ENCODE measurements at regions not wholly inside any gene's neighbourhood (a gene's known extent, or its start where the extent isn't known, plus 50 kb on each side); places are given as distances from the start of the nearest gene placed in this dataset.

GRCh38 chr13:70893832-70894231, 785.6 kb upstream of the KLHL1 start:
- no peak for DNase-seq (ENCODE audit: low spot score)

- DNase-seq (ENCODE audit: low spot score): no peak
These were observed 782.0 kb upstream of the KLHL1 start for GRCh38 chr13:70890289-70890688.

GRCh38 chr13:70889163-70889562, 780.9 kb upstream of the KLHL1 start:
- no peak for DNase-seq (ENCODE audit: low spot score)

DNA sequence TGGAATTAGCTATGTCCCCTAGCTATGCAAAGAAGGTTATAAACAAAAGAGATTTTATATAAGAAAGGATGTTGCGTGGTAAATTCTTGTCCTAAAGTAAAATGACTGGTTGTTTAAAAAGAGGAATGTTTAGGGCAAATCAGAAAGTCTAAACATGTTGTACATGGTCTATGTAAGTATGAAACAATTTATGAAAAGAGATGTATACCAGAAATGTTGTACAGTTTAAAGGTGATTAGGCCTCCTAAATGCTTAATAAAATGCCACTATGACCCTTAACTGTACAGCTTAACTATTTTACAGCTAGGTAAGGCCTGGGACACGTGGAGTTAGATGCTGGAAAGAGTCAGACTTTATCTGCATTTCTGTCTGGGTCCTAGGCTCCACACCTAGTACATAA, 775.9 kb upstream of the KLHL1 start:
- peak; percentile 6 for DNase-seq (ENCODE audit: low spot score)

GRCh38 chr13:70874636-70875035, 766.4 kb upstream of the KLHL1 start:
- DNase-seq (ENCODE audit: low spot score): no peak

DNA sequence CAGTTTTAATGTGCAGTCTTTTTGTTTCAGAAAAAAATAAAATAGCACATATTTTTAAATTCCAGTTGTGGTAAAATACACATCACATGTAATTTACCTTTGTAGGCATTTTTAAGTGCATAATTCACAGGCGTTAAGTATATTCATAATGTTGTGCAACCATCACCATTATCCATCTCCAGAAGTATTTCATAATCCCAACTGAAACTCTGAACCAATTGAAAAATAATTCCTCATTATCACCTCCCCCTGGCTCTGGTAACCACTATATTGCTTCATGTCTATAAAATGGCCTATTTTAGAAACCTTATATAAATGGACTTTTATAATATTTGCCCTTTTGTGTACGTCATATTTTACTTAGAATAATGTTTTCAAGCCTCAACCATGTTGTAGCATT, 756.5 kb upstream of the KLHL1 start:
- DNase-seq (ENCODE audit: low spot score): no peak

DNA sequence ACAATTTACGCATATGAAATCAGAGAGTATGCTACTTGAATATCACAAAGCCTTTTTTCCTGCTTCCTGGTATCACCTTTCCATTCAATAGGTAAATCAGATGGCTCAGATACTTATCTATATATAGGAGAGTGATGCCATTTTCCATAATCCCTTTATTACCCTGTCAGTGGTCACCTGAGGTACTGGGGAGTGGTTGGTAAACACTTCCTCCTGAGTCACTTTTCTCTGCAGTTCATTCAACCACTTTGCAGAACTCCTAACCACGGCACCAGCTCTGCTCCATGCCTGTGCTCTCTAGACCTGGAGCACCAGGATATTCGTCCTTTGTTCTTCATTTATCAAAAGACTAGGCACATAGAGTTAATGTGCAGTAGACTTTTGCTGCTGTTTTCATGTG, 748.5 kb upstream of the KLHL1 start:
- no peak for DNase-seq (ENCODE audit: low spot score)

- no peak for DNase-seq (ENCODE audit: low spot score)
These were observed 747.8 kb upstream of the KLHL1 start for GRCh38 chr13:70856025-70856424.

DNA sequence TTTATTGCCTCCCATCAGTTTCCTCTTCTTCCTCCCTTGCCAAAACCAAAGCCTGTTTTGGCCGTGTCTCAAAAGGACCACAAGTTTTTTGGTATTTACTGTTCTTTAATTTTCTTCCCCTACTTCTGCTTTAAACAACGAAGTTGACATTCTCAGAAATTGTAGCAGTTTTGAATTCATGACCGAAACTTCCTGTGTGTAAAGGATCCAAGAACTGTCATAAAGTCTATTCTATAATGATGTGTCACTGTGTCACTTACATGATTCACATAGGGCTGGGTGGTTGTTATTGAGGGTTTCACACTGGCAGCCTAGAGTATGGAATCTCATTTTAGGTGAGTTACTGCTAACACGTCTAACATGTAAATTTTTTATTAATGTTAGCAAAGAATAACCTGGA, 741.0 kb upstream of the KLHL1 start:
- peak; percentile 64 for DNase-seq (ENCODE audit: low spot score)

GRCh38 chr13:70844391-70845108, 736.3 kb upstream of the KLHL1 start:
- no peak for DNase-seq (ENCODE audit: low spot score)

- no peak for DNase-seq (ENCODE audit: low spot score)
These were observed 733.9 kb upstream of the KLHL1 start for GRCh38 chr13:70842062-70842644.

GRCh38 chr13:70841240-70842061, 733.2 kb upstream of the KLHL1 start:
- DNase-seq (ENCODE audit: low spot score): no peak

GRCh38 chr13:70835371-70835770, 727.1 kb upstream of the KLHL1 start:
- DNase-seq (ENCODE audit: low spot score): no peak

DNA sequence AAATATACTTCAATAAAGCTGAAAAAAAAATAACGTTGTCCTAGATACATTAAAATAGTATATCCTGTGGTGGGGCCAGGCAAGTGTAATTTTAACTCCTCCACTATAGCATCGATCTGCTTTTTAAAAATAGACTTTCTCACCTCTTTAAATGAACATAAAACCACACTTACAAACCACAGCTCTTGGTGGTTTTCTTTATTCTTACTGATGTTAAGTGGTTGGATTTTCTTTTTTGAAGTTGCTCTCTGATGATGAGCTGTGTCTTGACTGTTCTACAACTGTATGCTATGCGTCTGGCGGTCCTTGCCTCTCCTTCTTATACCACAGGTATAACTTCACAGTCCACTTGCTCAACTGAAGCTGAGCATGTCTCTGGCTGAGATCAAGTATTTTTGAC, 721.5 kb upstream of the KLHL1 start:
- DNase-seq (ENCODE audit: low spot score): no peak

DNA sequence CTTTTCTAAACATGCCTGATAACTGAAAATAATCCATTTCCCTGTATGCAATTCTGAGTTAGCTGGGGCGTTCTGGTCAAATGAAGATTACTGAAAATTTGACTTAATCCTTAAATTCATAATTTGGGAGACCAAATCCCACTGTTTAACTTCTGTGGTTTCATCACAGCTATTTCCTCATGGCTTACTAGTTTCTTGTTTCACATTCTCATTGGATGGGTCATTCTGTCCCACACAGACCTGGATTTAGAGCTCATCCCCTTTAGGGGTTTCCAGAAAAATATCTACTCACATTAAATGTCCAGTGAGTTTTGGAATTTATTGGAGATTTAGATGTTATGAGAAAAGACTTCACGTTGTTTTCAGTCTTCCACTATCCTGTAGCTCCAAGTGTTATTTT, 709.3 kb upstream of the KLHL1 start:
- DNase-seq (ENCODE audit: low spot score): no peak

DNA sequence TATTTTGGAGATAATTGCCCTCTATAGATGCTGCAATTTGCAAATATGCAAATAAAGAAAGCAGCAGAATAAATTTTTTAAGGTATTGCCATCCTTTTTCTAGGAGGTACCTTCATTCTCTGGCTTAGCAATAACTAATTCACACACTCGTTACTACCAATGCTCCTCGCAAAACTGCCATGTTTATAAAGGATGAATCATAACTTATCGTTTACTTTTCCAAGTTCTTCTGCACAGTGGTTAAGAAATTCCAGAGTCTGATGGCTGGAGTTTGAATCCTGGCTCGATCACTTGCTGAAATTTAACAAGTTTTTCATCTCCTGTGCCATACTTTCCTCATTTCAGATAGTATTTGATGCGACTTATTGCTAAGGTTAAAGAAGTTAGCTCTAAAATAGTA, 708.6 kb upstream of the KLHL1 start:
- no peak for DNase-seq (ENCODE audit: low spot score)

GRCh38 chr13:70814684-70815083, 706.4 kb upstream of the KLHL1 start:
- no peak for DNase-seq (ENCODE audit: low spot score)

DNA sequence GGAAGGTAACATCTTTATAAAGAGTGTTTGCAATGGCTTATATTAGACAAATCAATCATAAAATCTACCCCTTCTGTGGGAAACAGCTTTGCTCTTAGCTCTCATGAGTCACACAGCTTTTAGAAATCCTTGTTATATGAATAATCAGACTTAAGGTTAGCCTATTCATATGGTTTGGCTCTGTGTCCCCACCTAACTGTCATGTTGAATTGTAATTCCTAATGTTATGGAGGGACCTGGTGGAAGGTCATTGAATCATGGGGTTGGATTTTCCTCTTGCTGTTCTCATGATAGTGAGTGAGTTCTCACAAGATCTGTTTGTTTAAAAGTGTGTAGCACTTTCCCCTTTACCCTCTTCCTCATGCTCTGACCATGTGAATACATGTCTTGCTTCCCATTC, 704.2 kb upstream of the KLHL1 start:
- peak; percentile 57 for DNase-seq (ENCODE audit: low spot score)

DNA sequence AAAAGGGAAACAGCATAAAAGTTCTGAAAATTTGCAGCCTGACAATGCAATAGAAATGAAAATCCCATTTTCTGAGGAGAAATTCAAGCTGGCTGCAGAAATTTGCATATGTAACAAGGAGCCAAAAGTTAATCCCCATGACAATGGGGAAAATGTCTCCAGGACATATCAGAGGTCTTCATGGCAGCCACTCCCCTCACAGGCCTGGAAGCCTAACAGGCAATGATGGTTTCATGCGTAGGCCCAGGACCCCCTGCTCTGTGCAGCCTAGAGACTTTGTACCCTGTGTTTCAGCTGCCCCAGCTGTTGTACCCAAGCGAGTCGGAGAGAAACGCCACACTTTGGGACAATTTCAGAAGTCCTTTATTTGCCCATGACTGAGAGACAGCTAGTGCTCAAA, 701.3 kb upstream of the KLHL1 start:
- no peak for DNase-seq (ENCODE audit: low spot score)

DNA sequence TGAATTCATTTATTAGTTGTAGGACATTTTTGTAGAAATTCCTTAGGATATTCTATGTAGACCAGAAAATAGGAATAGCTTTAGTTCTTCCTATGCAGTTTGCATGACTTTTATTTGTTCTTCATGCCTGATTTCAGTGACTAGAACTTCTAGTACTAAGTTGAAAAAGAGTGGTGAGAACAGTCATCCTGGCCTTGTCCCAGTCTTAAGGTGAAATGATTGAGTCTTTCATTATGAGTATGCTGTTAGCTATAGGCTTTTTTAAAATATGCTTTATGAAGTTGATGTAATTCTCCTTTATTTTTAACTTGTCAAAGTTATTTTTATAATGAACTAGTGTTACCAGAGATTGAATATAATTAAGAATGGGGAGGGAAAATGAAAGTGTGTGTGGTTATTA, 690.1 kb upstream of the KLHL1 start:
- no peak for DNase-seq (ENCODE audit: low spot score)

DNA sequence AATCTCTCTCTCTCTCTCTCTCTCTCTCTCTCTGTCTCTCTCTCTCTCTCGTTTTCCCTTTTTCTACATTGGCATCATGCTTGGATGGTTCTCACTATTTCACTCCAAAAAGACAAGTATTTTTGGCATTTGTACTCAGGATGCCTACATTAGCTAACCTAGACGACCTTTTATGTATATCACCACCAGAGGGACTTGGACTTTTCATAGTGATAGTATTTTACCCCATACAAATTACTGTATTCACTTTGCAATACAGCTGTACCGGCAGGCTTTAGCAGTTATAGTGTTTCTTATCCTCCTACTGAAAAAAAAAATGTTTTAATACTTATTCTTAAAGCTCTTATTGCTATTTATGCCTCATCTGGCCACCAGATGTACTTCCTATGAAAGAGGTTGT, 687.2 kb upstream of the KLHL1 start:
- DNase-seq (ENCODE audit: low spot score): peak; percentile 39

DNA sequence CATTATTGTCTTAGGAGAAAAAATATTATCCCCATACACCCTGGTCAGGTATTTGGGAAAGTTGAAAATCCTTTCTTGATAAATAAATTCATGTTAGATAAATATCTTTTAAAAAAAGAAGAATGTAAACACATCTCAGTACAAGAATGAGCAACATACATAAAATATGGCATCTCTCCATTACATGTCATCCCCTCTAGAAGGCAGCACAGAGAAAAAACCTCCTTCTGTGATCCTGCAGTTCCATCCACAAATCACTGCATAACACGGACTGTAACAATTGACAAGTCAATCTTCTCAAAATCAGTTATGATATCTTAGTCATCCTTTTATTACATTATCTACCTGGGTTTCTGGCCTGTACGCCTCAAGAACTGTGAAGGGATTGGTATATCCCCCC, 683.9 kb upstream of the KLHL1 start:
- DNase-seq (ENCODE audit: low spot score): peak; percentile 4

DNA sequence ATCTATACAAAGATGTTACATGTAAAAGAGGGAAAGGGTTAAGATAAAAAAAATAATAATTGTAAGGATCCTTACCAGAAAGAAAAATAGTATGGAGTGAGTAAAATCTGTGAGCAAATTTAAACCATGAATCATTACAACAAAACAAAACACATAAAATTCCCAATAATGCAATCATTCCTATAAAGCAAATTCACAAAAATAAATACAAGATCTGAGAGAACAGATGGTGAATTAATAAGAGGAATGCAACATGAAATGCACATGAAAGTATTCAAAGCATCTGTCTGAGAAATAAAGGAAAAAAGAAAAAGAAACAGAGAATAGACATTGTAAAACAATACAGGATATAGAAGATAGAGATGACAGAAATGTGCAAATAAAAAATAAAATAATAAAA, 681.5 kb upstream of the KLHL1 start:
- no peak for DNase-seq (ENCODE audit: low spot score)

Measured in RKO (cell line).